ENCODE measurements at regions not wholly inside any gene's neighbourhood (a gene's known extent, or its start where the extent isn't known, plus 50 kb on each side); places are given as distances from the start of the nearest gene placed in this dataset.

DNA sequence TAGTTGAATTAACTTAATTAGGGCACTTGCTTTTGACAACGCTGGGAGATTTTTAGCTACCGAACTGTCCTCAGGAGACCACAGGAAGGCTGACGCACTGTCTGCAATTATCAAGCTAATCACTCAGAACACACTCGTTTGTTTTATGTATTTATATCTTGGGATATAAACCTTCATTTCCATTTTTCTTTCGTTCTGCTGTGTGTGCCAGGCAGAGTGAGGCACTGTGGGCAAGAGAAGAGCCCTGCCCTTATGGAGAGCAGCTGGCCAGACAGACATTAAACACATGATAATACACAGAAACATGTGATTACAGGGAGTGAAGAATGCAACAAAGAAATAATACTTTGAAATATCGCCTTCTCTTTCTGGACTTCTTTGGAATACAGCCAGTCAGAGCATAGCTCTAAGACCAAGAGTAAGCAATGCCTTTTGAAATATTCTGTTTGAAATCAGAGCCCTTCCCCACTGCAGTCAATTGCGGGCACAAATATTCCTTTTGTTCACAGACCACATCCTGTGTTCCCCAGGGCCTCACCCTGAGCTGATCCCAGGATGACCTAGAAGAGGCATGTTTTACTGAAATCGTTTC is 96.8 kb downstream of the ANKRD60 start:
- no peak for DNase-seq (ENCODE audit: extremely low read depth, low read depth)
- TF ChIP-seq, protein P1, sequence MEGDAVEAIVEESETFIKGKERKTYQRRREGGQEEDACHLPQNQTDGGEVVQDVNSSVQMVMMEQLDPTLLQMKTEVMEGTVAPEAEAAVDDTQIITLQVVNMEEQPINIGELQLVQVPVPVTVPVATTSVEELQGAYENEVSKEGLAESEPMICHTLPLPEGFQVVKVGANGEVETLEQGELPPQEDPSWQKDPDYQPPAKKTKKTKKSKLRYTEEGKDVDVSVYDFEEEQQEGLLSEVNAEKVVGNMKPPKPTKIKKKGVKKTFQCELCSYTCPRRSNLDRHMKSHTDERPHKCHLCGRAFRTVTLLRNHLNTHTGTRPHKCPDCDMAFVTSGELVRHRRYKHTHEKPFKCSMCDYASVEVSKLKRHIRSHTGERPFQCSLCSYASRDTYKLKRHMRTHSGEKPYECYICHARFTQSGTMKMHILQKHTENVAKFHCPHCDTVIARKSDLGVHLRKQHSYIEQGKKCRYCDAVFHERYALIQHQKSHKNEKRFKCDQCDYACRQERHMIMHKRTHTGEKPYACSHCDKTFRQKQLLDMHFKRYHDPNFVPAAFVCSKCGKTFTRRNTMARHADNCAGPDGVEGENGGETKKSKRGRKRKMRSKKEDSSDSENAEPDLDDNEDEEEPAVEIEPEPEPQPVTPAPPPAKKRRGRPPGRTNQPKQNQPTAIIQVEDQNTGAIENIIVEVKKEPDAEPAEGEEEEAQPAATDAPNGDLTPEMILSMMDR (IDR thresholded peaks at IDR 0.05; ENCODE audit: low read depth, low read length) = no peak

DNA sequence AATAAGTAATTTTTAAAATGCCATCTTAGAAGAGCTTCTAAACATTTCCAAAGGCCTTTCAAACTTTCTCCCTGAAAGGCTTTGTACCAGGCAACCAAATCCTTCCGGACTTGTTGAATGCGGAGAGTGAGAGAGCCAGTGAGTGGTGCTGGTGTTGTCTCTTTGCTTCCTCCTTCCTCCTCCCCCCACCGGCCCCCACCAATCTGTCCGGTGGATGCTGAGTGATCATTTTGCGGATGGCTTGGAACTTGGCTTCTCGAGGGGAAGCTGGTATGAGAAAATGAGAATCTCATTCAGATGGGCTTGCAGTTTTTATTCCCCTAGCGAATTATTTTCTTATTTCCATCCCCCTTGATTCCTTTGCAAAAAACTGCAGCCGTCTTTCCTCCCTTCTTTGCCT is 97.3 kb downstream of the ANKRD60 start:
- no peak for DNase-seq (ENCODE audit: extremely low read depth, low read depth)
- TF ChIP-seq, protein P1 (IDR thresholded peaks at IDR 0.05; ENCODE audit: low read depth, low read length) = no peak

DNA sequence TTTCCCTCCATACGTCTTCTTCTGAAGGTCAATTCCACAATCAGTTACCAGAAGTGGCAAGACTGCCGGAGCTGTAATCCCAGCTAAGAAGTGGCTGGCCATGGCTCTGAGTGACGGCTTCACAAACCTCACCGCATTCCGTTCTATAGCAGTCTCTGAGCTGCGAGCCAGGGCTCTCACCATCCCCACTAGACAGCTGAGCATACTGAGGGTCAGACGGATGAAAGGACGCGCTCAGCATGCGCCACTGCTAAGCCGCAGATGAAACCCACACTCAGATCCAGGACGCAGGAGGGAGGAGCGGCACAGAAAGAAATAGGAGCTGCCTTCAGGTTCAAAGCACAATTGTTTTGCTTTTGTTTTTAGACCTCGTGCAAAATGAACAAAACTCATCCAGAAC is 97.9 kb downstream of the ANKRD60 start:
- TF ChIP-seq, protein P1 (IDR thresholded peaks at IDR 0.05; ENCODE audit: low read depth, low read length) = no peak
- DNase-seq (ENCODE audit: extremely low read depth, low read depth) = no peak

DNA sequence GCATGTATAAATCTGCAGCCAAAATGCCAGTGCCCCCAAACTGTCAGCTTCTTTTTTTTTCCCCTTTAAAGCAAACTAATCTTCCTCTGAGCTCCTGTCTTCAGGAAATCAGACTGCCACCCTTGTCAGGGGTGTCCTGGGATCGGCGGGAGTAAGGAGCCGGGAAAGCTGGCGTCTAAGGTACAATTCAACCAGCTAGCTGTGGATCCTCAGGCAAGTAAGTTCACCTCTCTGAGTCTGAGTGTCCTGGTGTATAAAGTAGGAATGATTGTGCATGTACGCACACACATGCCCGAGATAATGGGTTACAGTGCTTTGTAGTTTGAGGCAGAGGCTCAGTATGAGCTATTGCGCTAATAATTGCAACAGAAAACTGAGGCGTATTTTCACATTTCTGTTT is 98.3 kb downstream of the ANKRD60 start:
- TF ChIP-seq, protein P1 (IDR thresholded peaks at IDR 0.05; ENCODE audit: low read depth, low read length) = no peak
- DNase-seq (ENCODE audit: extremely low read depth, low read depth) = no peak

DNA sequence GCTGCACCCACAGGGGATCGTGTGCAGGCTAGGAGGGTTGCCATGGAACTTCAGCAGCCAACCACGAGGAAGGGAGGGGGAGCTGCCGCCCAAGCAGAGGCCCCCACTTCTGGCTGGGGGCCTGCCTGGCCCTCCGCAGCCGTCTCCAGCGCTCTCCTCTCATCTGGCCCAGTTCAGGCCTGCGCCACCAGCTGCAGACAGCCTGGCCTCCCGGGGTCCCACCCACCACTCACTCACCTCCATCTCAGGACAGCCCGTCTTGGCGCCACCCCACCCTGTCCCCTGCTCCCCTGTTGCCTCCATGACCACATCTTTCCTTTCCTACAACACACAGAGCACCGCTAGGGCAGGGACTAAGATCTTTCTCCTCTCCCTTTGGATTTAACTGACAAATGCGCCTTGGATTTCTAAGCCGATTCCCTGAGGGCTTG is 98.7 kb downstream of the ANKRD60 start:
- TF ChIP-seq, protein P1 (IDR thresholded peaks at IDR 0.05; ENCODE audit: low read depth, low read length) = no peak
- no peak for DNase-seq (ENCODE audit: extremely low read depth, low read depth)

DNA sequence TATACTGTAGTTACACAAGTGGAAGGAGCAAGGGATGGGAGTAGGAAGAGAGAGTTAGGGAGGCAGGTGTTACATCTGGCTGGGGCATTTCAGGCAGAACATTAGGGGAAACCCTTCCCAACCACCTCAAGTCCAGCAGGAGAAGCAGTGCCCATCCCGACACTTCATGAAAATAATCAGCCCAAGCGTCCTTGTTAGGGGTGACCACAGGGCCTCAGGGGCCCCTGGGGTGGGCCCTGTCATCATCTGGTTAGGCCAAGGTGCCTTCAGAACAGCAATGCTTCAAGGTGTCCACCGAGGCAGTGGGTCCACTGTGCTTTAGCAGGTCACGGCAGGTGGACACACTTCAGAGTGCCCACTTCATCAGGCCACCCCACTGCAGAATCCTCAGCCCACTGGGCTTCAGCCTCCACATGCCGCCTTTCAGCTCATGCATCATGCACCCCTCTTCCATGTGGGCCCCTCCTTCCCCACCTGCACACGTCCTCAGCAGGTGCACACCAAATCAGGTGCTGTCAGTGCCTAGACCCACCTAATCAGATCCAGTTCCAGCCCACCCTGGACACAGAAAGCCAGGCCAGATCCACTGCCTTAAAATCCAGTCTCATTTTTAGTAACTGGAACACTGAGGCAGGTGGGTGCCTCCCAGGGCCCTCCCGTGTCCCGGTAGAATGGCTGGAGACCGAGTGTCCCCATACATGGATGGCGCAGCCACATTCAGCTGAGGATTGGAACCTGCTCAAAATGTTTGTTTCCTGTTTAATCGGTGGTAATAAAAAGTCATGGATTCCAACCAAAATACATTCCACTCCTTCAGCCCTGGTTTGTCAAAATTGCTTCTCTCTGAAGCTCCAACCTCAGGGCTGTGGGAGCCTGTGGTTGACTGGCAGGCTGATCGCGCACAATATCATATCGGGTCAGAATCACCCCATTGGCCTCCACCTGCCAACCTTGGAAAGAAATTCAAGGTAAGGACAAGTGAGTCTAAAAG is 99.5 kb downstream of the ANKRD60 start:
- TF ChIP-seq, protein P1 (IDR thresholded peaks at IDR 0.05; ENCODE audit: low read depth, low read length) = no peak

DNA sequence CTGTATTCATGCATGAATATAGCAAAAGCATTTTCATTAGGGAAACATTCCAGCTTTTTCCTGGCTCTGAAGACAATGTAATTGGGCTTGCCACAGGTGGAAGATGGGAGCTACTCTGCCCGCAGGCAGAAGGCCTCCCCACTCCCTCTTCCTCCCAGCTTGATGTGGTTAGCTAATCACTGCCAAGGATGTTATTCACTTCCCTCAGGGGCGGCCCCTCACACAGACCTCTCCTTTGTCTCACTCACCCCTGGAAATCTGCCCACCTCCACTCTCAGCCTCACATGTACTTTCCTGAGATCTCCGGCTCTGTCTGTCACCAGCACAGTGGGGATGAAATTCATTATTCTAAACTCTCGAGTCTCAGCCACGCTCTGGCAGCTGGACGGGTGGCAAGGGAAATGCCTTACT is 100.7 kb downstream of the ANKRD60 start:
- DNase-seq (ENCODE audit: extremely low read depth, low read depth) = no peak
- TF ChIP-seq, protein P1 (IDR thresholded peaks at IDR 0.05; ENCODE audit: low read depth, low read length) = no peak

More for the DNA sequence above, 99.5 kb downstream of the ANKRD60 start:
- DNase-seq (ENCODE audit: extremely low read depth, low read depth) = no peak
